ENCODE measurements at regions not wholly inside any gene's neighbourhood (a gene's known extent, or its start where the extent isn't known, plus 50 kb on each side); places are given as distances from the start of the nearest gene placed in this dataset.

DNA sequence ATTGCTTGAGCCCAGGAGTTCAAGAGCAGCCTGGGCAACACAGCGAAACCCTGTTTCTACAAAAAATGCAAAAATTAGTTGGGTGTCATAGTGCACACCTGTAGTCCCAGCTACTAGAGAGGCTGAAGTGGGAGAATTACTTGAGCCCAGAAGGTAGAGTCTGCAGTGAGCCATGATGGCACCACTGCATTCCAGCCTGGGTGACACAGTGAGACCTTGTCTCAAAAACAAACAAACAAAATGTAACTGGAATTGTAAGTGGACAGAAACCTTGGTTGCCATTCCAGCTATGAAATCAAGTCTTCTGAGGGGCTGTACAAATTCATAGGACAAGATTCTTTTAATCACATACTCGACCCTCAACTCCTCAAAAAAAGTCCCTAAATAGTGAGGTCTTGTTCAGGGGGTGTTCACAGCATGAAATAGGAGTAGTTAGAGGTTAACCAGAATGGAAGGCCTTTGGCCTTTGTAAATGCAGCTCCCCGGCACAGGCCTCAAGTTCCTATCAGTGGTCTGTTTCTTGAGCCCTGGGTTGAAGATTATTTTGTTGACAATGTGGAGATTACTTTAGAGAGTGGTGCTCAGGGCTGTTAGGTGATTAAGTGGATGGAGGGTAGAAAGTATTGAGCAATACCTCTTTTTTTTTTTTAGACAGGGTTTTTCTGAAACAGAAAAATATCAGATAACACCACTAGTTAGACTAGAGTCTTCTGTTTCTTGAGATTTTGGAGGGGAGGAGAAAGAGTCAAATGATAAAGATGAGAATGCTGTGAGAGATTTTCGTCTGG is 138.7 kb upstream of the ZNF648 start (continued):
- TF ChIP-seq ZNF609 (CRISPR knock-in tag; IDR thresholded peaks at IDR 0.05; ENCODE audit: borderline replicate concordance), result no peak
- no peak for TF ChIP-seq ZNF764 (CRISPR knock-in tag; IDR thresholded peaks at IDR 0.05; ENCODE audit: low read depth)
- TF ChIP-seq NFXL1 (CRISPR knock-in tag; IDR thresholded peaks at IDR 0.05), result no peak
- TF ChIP-seq PURB (CRISPR knock-in tag; IDR thresholded peaks at IDR 0.05; ENCODE audit: low read depth), result no peak
- no peak for TF ChIP-seq ZNF561 (CRISPR knock-in tag; conservative IDR thresholded peaks at IDR 0.05)
- peak; percentile 72; the same call in 1 of the 2 replicates for TF ChIP-seq NCOA1 (IDR thresholded peaks at IDR 0.05; ENCODE audit: low read depth)
- TF ChIP-seq CTBP1 (IDR thresholded peaks at IDR 0.05; ENCODE audit: borderline replicate concordance), result peak; percentile 62; the same call in 1 of the 2 replicates
- TF ChIP-seq HDAC1 (IDR thresholded peaks at IDR 0.05), result peak in 1 of 2 experiments; percentile 98; a peak in 2 of 4 replicates
- no peak for TF ChIP-seq HOMEZ (CRISPR knock-in tag; IDR thresholded peaks at IDR 0.05)
- no peak for TF ChIP-seq SIN3B (IDR thresholded peaks at IDR 0.05; ENCODE audit: low read depth)
- TF ChIP-seq, protein P1, sequence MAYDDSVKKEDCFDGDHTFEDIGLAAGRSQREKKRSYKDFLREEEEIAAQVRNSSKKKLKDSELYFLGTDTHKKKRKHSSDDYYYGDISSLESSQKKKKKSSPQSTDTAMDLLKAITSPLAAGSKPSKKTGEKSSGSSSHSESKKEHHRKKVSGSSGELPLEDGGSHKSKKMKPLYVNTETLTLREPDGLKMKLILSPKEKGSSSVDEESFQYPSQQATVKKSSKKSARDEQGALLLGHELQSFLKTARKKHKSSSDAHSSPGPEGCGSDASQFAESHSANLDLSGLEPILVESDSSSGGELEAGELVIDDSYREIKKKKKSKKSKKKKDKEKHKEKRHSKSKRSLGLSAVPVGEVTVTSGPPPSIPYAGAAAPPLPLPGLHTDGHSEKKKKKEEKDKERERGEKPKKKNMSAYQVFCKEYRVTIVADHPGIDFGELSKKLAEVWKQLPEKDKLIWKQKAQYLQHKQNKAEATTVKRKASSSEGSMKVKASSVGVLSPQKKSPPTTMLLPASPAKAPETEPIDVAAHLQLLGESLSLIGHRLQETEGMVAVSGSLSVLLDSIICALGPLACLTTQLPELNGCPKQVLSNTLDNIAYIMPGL (CRISPR knock-in tag; IDR thresholded peaks at IDR 0.05), result no peak
- TF ChIP-seq ZNF384 (IDR thresholded peaks at IDR 0.05; ENCODE audit: low read depth, low read length), result peak; percentile 99
- TF ChIP-seq ZNF785 (CRISPR knock-in tag; IDR thresholded peaks at IDR 0.05), result no peak
- 0 out of 4 replicates have a peak, but pooled peaks of 1 of the 2 experiments have one; percentile 31 for TF ChIP-seq TEAD1 (CRISPR knock-in tag; IDR thresholded peaks at IDR 0.05)
- no peak for TF ChIP-seq RB1 (IDR thresholded peaks at IDR 0.05; ENCODE audit: low read depth)
- TF ChIP-seq KDM5B (IDR thresholded peaks at IDR 0.05; ENCODE audit: insufficient replicate concordance, low read depth, low read length), result no peak
- TF ChIP-seq ATF7 (IDR thresholded peaks at IDR 0.05), result peak; percentile 71
- no peak for TF ChIP-seq E2F3 (CRISPR knock-in tag; IDR thresholded peaks at IDR 0.05)
- TF ChIP-seq GATA2 (CRISPR knock-in tag; IDR thresholded peaks at IDR 0.05), result peak; percentile 64
- TF ChIP-seq LCOR (CRISPR knock-in tag; IDR thresholded peaks at IDR 0.05), result no peak
- no peak for TF ChIP-seq TOE1 (IDR thresholded peaks at IDR 0.05; ENCODE audit: borderline replicate concordance)
- no peak for TF ChIP-seq TOE1 (CRISPR knock-in tag; IDR thresholded peaks at IDR 0.05; ENCODE audit: borderline replicate concordance, low read depth)

Data from K562 (cell line).